Kidney epithelial cell (primary cell): ENCODE measurements at regions not wholly inside any gene's neighbourhood (a gene's known extent, or its start where the extent isn't known, plus 50 kb on each side); places are given as distances from the start of the nearest gene placed in this dataset.

Experiments
- DNase-seq: peaks from one replicate; pipeline ENCODE4 v3.0.0-alpha.2; 2010; ENCODE audit warnings: low read depth
- H3K27me3 ChIP-seq: 2 replicates; pipeline ENCODE4 v1.6.0; 2011; ENCODE audit warnings: low read length; ENCODE audit not compliant: control insufficient read depth, insufficient read depth
- H3K36me3 ChIP-seq: 2 replicates; pipeline ENCODE4 v1.5.1; 2011; ENCODE audit warnings: low read length; ENCODE audit not compliant: control insufficient read depth, insufficient read depth
- H3K4me3 ChIP-seq: 2 replicates; pipeline ENCODE4 v1.5.1; 2011; ENCODE audit warnings: low read depth, mild to moderate bottlenecking, control low read depth, low read length
- CTCF ChIP-seq: IDR thresholded peaks from 2 replicates; pipeline ENCODE4 v1.5.1; 2011; ENCODE audit warnings: mild to moderate bottlenecking, moderate library complexity, low read length, control low read depth, inconsistent platforms; ENCODE audit not compliant: insufficient read depth, poor library complexity, severe bottlenecking

GRCh38 chr3:18883571-18883970 lies 264.7 kb upstream of the KCNH8 start:
- no peak for DNase-seq
- H3K27me3 ChIP-seq = no peaks in the 10 kb centered on the region
- TF ChIP-seq CTCF = no peak
- H3K36me3 ChIP-seq = no peaks in the 10 kb centered on the region
- no peak overlapping the region for H3K4me3 ChIP-seq

- H3K4me3 ChIP-seq = no peak overlapping the region
- H3K36me3 ChIP-seq = no peaks in the 10 kb centered on the region
- no peaks in the 10 kb centered on the region for H3K27me3 ChIP-seq
- no peak for DNase-seq
- TF ChIP-seq CTCF = no peak
Measured at GRCh38 chr3:18880691-18881090, 267.6 kb upstream of the KCNH8 start.

GRCh38 chr3:18872466-18872865 lies 275.8 kb upstream of the KCNH8 start:
- Histone ChIP-seq H3K27me3 (no peaks in the 10 kb centered on the region), H3K4me3 (no peak overlapping the region), H3K36me3 (no peaks in the 10 kb centered on the region)
- TF ChIP-seq CTCF = no peak
- DNase-seq = no peak

- Histone ChIP-seq H3K4me3 (no peak overlapping the region), H3K27me3 (no peaks in the 10 kb centered on the region), H3K36me3 (no peaks in the 10 kb centered on the region)
- no peak for DNase-seq
- no peak for TF ChIP-seq CTCF
Measured at GRCh38 chr3:18870642-18871041, 277.7 kb upstream of the KCNH8 start.

GRCh38 chr3:18870074-18870640 lies 278.2 kb upstream of the KCNH8 start:
- Histone ChIP-seq H3K27me3 (no peaks in the 10 kb centered on the region), H3K4me3 (no peak overlapping the region), H3K36me3 (no peaks in the 10 kb centered on the region)
- DNase-seq = no peak
- no peak for TF ChIP-seq CTCF
